ENCODE measurements at regions not wholly inside any gene's neighbourhood (a gene's known extent, or its start where the extent isn't known, plus 50 kb on each side); places are given as distances from the start of the nearest gene placed in this dataset.

- Histone ChIP-seq H3K9me3 (ENCODE audit: control insufficient read depth, low read depth, low read length) (no peaks in the 10 kb centered on the region), H3K9me1 (ENCODE audit: control insufficient read depth, extremely low read depth, insufficient read depth, low read length) (no peaks in the 10 kb centered on the region), H3K79me2 (ENCODE audit: control insufficient read depth, insufficient read depth, low read length) (no peaks in the 10 kb centered on the region), H4K20me1 (ENCODE audit: control insufficient read depth, extremely low read depth, insufficient read depth, low read length) (no peaks in the 10 kb centered on the region), H3K27ac (ENCODE audit: control insufficient read depth, insufficient read depth, low read length) (no peak overlapping the region), H3K4me1 (ENCODE audit: control insufficient read depth, extremely low read depth, insufficient read depth, low read length) (peaks cover 14% of the 10 kb centered on the region), H3K27me3 (ENCODE audit: control insufficient read depth, extremely low read depth, insufficient read depth, low read length) (no peaks in the 10 kb centered on the region), H2AFZ (ENCODE audit: control insufficient read depth, low read length) (no peak overlapping the region), H3K4me2 (ENCODE audit: control insufficient read depth, extremely low read depth, insufficient read depth, low read depth, low read length) (no peak overlapping the region), H3K4me3 (ENCODE audit: control insufficient read depth in 2 of 3, extremely low read depth in 1 of 3, insufficient read depth in 2 of 3, low read depth in 1 of 3, low read length in 3 of 3) (no peak overlapping the region), H3K9ac (ENCODE audit: control insufficient read depth, extremely low read depth, insufficient read depth, low read length) (no peak overlapping the region), H3K36me3 (ENCODE audit: control insufficient read depth in 2 of 2, extremely low read depth in 1 of 2, insufficient read depth in 2 of 2, low read length in 2 of 2) (no peaks in the 10 kb centered on the region)
- FAIRE-seq (no peak), DNase-seq (ENCODE audit: low read depth, low spot score) (no peak)
- dilution Hi-C loops (cut with MboI; ENCODE audit: extremely low pct_ligation_motif_present, low sequenced_read_pairs) = no loop called here
- no peak for TF ChIP-seq CTCF (optimal IDR thresholded peaks at IDR 0.05 in 1 of 3, IDR thresholded peaks at IDR 0.05 in 1 of 3, conservative IDR thresholded peaks at IDR 0.05 in 1 of 3; ENCODE audit: extremely low read depth in 1 of 3, insufficient read depth in 2 of 3, low read length in 3 of 3)
- no peak for TF ChIP-seq EZH2 (IDR thresholded peaks at IDR 0.05; ENCODE audit: low read length)
These were observed 766.1 kb downstream of the LTN1 start for GRCh38 chr21:28226563-28226962.

- H3K4me1 ChIP-seq (ENCODE audit: control insufficient read depth, extremely low read depth, insufficient read depth, low read length) = peaks cover 4% of the 10 kb centered on the region
- no peak for FAIRE-seq
- no peak for DNase-seq (ENCODE audit: low read depth, low spot score)
- no peak overlapping the region for H3K4me3 ChIP-seq (ENCODE audit: control insufficient read depth in 2 of 3, extremely low read depth in 1 of 3, insufficient read depth in 2 of 3, low read depth in 1 of 3, low read length in 3 of 3)
- no peaks in the 10 kb centered on the region for H4K20me1 ChIP-seq (ENCODE audit: control insufficient read depth, extremely low read depth, insufficient read depth, low read length)
- dilution Hi-C loops (cut with MboI; ENCODE audit: extremely low pct_ligation_motif_present, low sequenced_read_pairs) = no loop called here
- H3K9me3 ChIP-seq (ENCODE audit: control insufficient read depth, low read depth, low read length) = no peaks in the 10 kb centered on the region
- TF ChIP-seq CTCF (optimal IDR thresholded peaks at IDR 0.05 in 1 of 3, IDR thresholded peaks at IDR 0.05 in 1 of 3, conservative IDR thresholded peaks at IDR 0.05 in 1 of 3; ENCODE audit: extremely low read depth in 1 of 3, insufficient read depth in 2 of 3, low read length in 3 of 3) (no peak), EZH2 (IDR thresholded peaks at IDR 0.05; ENCODE audit: low read length) (no peak)
- no peaks in the 10 kb centered on the region for H3K9me1 ChIP-seq (ENCODE audit: control insufficient read depth, extremely low read depth, insufficient read depth, low read length)
- H2AFZ ChIP-seq (ENCODE audit: control insufficient read depth, low read length) = no peak overlapping the region
- H3K79me2 ChIP-seq (ENCODE audit: control insufficient read depth, insufficient read depth, low read length) = no peaks in the 10 kb centered on the region
- no peak overlapping the region for H3K27ac ChIP-seq (ENCODE audit: control insufficient read depth, insufficient read depth, low read length)
- no peaks in the 10 kb centered on the region for H3K36me3 ChIP-seq (ENCODE audit: control insufficient read depth in 2 of 2, extremely low read depth in 1 of 2, insufficient read depth in 2 of 2, low read length in 2 of 2)
- no peaks in the 10 kb centered on the region for H3K27me3 ChIP-seq (ENCODE audit: control insufficient read depth, extremely low read depth, insufficient read depth, low read length)
- no peak overlapping the region for H3K9ac ChIP-seq (ENCODE audit: control insufficient read depth, extremely low read depth, insufficient read depth, low read length)
- H3K4me2 ChIP-seq (ENCODE audit: control insufficient read depth, extremely low read depth, insufficient read depth, low read depth, low read length) = no peak overlapping the region
These were observed 768.4 kb downstream of the LTN1 start for GRCh38 chr21:28224191-28224726.
